PFSK-1 (cell line): ENCODE measurements at regions not wholly inside any gene's neighbourhood (a gene's known extent, or its start where the extent isn't known, plus 50 kb on each side); places are given as distances from the start of the nearest gene placed in this dataset.

Experiments
- FOXP2 ChIP-seq: optimal IDR thresholded peaks from 2 replicates; pipeline ENCODE3; 2011; ENCODE audit warnings: borderline replicate concordance, control low read depth, inconsistent platforms; ENCODE audit not compliant: insufficient read depth; ENCODE audit errors: extremely low read length, extremely low read depth
- POLR2AphosphoS5 ChIP-seq: IDR thresholded peaks from 2 replicates; pipeline ENCODE4 v1.6.1; 2012; ENCODE audit warnings: low read depth, mild to moderate bottlenecking, control low read depth, low read length, moderate library complexity
- REST ChIP-seq, 2 experiments: IDR thresholded peaks; 2 replicates each; pipeline versions ENCODE4 v1.6.1 to v1.8.0; 2011 to 2012; ENCODE audit warnings: low read depth in 2 of 2, low read length in 2 of 2, control low read depth in 1 of 2, inconsistent platforms in 1 of 2, mild to moderate bottlenecking in 1 of 2, moderate library complexity in 1 of 2; ENCODE audit not compliant: insufficient read depth in 1 of 2
- SIN3A ChIP-seq: IDR thresholded peaks from 2 replicates; pipeline ENCODE4 v1.6.1; 2012; ENCODE audit warnings: mild to moderate bottlenecking, low read length, moderate library complexity, borderline replicate concordance; ENCODE audit not compliant: insufficient read depth
- TAF1 ChIP-seq: IDR thresholded peaks from 2 replicates; pipeline ENCODE4 v1.6.1; 2012; ENCODE audit warnings: low read length, control low read depth, borderline replicate concordance; ENCODE audit not compliant: insufficient read depth

- no peak for TF ChIP-seq REST (IDR thresholded peaks at IDR 0.05; ENCODE audit: insufficient read depth in 1 of 2, low read depth in 2 of 2, low read length in 2 of 2)
- no peak for TF ChIP-seq TAF1
- TF ChIP-seq POLR2AphosphoS5, result no peak
- no peak for TF ChIP-seq FOXP2
- TF ChIP-seq SIN3A, result no peak
Observed at GRCh38 chr12:91424506-91424905, 241.9 kb upstream of the DCN start.

GRCh38 chr12:91423693-91424050 lies 241.1 kb upstream of the DCN start:
- no peak for TF ChIP-seq FOXP2
- no peak for TF ChIP-seq SIN3A

- TF ChIP-seq SIN3A, result no peak
- TF ChIP-seq POLR2AphosphoS5, result no peak
- no peak for TF ChIP-seq FOXP2
Observed at GRCh38 chr12:91422811-91423692, 240.4 kb upstream of the DCN start.

GRCh38 chr12:91422127-91422526 lies 239.5 kb upstream of the DCN start:
- no peak for TF ChIP-seq REST (IDR thresholded peaks at IDR 0.05; ENCODE audit: insufficient read depth in 1 of 2, low read depth in 2 of 2, low read length in 2 of 2)
- TF ChIP-seq POLR2AphosphoS5, result no peak

- TF ChIP-seq POLR2AphosphoS5 (no peak), REST (IDR thresholded peaks at IDR 0.05; ENCODE audit: insufficient read depth in 1 of 2, low read depth in 2 of 2, low read length in 2 of 2) (no peak), FOXP2 (no peak), TAF1 (no peak), SIN3A (no peak)
Observed at GRCh38 chr12:91419809-91420208, 237.2 kb upstream of the DCN start.

- TF ChIP-seq SIN3A (no peak), TAF1 (no peak), REST (IDR thresholded peaks at IDR 0.05; ENCODE audit: insufficient read depth in 1 of 2, low read depth in 2 of 2, low read length in 2 of 2) (no peak)
Observed at GRCh38 chr12:91418221-91419090, 235.8 kb upstream of the DCN start.
